Tibial nerve (tissue), 4 donors: ENCODE measurements at regions not wholly inside any gene's neighbourhood (a gene's known extent, or its start where the extent isn't known, plus 50 kb on each side); places are given as distances from the start of the nearest gene placed in this dataset.

Source experiments
- EP300 ChIP-seq, 2 donors: sonication (generic); formaldehyde crosslinking; IDR thresholded peaks; one replicate each; pipeline ENCODE4 v1.6.1; 2017; ENCODE audit warnings: antibody characterized with exemption in 2 of 2, mild to moderate bottlenecking in 1 of 2
- POLR2A ChIP-seq, 2 donors: fragments of 450-650 bp; IDR thresholded peaks; one replicate each; pipeline ENCODE4 v1.6.1; 2017; ENCODE audit warnings: antibody characterized with exemption in 2 of 2, mild to moderate bottlenecking in 2 of 2, moderate library complexity in 2 of 2
- TF ChIP-seq, protein P1 (sequence below), 5 experiments: fragments of 200-600 bp in 3 of 5; fragments of 450-650 bp in 2 of 5; sonication (generic) in 3 of 5; IDR thresholded peaks; one replicate each; pipeline ENCODE4 v1.5.1; 2016 to 2019; ENCODE audit warnings: antibody characterized with exemption in 5 of 5, mild to moderate bottlenecking in 3 of 5, moderate library complexity in 2 of 5

DNA sequence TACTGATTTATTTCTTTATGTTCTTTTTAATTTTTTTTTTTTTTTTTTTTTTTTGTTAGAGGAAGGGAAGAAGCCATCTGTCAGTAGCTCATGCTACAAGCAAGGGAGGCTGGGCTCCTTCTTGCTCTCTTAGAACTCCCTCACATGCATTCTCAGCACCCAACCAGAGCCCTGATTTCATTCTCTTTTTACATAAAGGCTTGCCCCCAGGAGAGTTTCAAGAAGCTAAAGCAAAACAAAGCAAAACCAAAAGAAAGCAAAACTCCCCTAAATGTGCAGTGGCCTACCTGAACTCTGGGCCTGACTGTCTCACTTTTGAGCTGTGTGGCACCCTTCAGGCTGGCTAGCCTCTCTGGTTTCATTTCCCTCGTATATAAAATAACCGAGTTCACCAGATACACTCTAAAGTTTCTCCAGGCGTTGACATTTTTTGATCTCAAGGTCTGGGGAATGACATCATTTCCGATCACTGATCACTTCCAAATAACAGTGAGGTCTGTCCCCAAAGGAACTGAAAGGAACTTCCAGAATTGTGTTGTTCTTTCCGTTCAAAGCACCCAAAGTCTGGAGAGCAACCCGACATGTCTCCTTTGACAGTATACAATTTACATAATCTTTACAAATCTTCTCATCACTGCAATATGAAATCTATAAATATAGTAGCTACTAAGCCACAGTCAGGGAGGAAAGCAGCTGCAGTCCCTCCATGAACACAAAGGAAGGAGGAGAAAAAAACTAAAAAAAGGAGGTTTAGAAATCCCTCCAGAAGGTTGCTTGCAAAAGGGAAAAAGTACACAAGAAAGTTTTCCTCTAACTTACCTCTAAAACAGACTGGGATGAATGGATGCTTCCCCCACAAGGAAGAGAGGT, 145.6 kb upstream of the NCK2 start:
- TF ChIP-seq, protein P1, sequence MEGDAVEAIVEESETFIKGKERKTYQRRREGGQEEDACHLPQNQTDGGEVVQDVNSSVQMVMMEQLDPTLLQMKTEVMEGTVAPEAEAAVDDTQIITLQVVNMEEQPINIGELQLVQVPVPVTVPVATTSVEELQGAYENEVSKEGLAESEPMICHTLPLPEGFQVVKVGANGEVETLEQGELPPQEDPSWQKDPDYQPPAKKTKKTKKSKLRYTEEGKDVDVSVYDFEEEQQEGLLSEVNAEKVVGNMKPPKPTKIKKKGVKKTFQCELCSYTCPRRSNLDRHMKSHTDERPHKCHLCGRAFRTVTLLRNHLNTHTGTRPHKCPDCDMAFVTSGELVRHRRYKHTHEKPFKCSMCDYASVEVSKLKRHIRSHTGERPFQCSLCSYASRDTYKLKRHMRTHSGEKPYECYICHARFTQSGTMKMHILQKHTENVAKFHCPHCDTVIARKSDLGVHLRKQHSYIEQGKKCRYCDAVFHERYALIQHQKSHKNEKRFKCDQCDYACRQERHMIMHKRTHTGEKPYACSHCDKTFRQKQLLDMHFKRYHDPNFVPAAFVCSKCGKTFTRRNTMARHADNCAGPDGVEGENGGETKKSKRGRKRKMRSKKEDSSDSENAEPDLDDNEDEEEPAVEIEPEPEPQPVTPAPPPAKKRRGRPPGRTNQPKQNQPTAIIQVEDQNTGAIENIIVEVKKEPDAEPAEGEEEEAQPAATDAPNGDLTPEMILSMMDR (IDR thresholded peaks at IDR 0.05), result no peak
- TF ChIP-seq POLR2A (IDR thresholded peaks at IDR 0.05), result no peak
- TF ChIP-seq EP300 (IDR thresholded peaks at IDR 0.05), result no peak
